ENCODE measurements at regions not wholly inside any gene's neighbourhood (a gene's known extent, or its start where the extent isn't known, plus 50 kb on each side); places are given as distances from the start of the nearest gene placed in this dataset.
"Not testable (repeated sequence)": the region's sequence is repeated elsewhere in the genome, so short reads cannot be mapped to it uniquely, and the experiment has no call there.

DNA sequence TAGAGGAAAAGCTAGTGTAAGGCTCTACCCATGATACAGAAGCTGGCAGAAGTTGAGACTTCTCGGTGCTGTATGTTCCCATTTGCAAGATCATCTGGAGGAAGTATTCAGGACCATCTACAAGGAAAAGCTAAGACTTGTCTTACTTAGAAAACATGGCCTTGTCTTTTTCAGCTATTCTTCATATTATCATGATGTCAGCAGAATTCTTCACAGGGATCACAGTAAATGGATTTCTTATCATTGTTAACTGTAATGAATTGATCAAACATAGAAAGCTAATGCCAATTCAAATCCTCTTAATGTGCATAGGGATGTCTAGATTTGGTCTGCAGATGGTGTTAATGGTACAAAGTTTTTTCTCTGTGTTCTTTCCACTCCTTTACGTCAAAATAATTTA, 79.6 kb upstream of the SCIN start:
- DNase-seq (ENCODE audit: low read depth), result no peak
- H3K4me3 ChIP-seq (ENCODE audit: low read depth, low read length), result no peak overlapping the region
- TF ChIP-seq, protein P1, sequence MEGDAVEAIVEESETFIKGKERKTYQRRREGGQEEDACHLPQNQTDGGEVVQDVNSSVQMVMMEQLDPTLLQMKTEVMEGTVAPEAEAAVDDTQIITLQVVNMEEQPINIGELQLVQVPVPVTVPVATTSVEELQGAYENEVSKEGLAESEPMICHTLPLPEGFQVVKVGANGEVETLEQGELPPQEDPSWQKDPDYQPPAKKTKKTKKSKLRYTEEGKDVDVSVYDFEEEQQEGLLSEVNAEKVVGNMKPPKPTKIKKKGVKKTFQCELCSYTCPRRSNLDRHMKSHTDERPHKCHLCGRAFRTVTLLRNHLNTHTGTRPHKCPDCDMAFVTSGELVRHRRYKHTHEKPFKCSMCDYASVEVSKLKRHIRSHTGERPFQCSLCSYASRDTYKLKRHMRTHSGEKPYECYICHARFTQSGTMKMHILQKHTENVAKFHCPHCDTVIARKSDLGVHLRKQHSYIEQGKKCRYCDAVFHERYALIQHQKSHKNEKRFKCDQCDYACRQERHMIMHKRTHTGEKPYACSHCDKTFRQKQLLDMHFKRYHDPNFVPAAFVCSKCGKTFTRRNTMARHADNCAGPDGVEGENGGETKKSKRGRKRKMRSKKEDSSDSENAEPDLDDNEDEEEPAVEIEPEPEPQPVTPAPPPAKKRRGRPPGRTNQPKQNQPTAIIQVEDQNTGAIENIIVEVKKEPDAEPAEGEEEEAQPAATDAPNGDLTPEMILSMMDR (IDR thresholded peaks at IDR 0.05; ENCODE audit: insufficient read depth, low read length), result no peak

DNA sequence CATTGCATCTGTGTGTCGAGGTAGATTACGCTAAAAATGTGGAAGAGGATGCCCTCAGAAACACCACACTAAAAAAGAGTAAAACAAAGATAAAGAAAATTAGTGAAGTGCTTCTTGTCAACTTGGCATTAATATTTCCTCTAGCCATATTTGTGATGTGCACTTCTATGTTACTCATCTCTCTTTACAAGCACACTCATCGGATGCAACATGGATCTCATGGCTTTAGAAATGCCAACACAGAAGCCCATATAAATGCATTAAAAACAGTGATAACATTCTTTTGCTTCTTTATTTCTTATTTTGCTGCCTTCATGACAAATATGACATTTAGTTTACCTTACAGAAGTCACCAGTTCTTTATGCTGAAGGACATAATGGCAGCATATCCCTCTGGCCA, 79.0 kb upstream of the SCIN start:
- TF ChIP-seq, protein P1 (IDR thresholded peaks at IDR 0.05; ENCODE audit: insufficient read depth, low read length), result no peak
- DNase-seq (ENCODE audit: low read depth), result no peak
- H3K4me3 ChIP-seq (ENCODE audit: low read depth, low read length), result no peak overlapping the region

DNA sequence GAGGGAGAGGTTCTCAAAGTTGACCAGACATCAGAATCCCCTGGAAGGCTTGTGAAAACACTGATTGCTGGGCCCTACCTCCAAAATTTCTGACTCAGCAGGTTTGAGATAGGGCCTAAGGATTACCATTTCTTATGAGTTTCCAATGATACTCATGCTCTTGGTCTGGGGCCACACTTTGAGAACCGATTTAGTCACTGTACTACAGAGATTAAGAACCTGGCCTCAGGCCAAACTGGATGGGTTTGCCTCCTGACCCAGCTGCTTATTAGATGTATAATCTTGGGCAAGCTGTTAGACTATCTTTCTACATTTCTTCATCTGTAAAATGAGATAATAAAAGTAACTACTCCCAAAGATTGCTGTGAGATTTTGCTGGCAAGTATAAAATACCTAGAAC, 77.1 kb upstream of the SCIN start:
- TF ChIP-seq, protein P1 (IDR thresholded peaks at IDR 0.05; ENCODE audit: insufficient read depth, low read length), result no peak
- H3K4me3 ChIP-seq (ENCODE audit: low read depth, low read length), result no peak overlapping the region
- DNase-seq (ENCODE audit: low read depth), result peak; percentile 69

DNA sequence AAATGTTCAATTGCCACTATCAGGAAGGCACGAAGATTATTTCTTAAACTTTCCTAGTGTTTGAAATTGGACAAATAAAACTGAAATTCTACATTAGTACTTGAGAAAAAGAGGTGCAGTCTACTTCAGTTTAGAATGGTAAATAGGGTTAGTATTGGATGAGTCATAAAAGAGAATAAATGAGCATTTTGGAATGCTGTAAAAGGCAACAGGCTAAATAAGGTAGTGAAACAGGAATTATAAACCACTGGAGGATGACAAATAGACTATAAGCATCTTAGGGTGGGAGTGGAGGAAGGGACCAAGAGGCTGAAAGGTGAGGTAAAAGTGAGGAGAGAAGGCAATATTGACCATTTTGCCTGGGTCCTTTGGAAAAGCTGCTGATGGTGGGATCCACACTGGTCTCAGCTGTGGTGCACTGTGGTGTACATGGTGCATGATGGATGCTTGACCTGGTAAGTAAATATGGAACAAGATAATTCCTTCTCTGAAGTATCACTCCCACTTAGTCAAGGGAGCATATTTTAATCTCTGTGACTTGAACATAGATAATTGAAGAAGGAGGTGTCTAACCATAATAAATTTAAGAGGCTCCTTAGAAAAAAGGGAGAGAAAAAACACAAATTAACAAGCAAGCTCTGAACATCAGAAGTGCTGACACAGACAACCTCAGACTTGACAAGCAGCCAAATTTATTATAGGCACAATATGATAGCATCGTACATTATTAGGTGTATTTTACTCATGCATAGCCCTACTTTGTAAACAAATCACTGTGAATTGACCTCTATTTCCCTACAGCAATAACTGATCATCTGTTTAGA, 76.4 kb upstream of the SCIN start:
- no peak for DNase-seq (ENCODE audit: low read depth)
- no peak overlapping the region for H3K4me3 ChIP-seq (ENCODE audit: low read depth, low read length)
- TF ChIP-seq, protein P1 (IDR thresholded peaks at IDR 0.05; ENCODE audit: insufficient read depth, low read length), result no peak

DNA sequence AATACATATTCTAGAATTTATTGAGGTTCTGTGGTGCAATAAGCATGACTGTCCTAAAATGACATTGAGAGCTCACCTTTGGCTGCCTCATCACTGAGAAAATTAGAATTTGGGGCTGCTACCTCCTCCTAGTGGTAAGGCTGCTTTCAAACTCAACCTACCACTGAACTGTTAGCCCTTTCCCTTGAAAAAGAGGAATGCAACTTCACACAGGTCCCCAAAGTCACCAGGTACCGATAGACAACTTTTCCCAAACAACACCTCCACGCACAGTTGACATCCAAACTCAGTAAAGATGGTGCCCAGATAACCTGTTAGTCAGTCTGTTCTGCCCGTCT, 75.9 kb upstream of the SCIN start:
- no peak overlapping the region for H3K4me3 ChIP-seq (ENCODE audit: low read depth, low read length)
- no peak for DNase-seq (ENCODE audit: low read depth)
- TF ChIP-seq, protein P1 (IDR thresholded peaks at IDR 0.05; ENCODE audit: insufficient read depth, low read length), result no peak

DNA sequence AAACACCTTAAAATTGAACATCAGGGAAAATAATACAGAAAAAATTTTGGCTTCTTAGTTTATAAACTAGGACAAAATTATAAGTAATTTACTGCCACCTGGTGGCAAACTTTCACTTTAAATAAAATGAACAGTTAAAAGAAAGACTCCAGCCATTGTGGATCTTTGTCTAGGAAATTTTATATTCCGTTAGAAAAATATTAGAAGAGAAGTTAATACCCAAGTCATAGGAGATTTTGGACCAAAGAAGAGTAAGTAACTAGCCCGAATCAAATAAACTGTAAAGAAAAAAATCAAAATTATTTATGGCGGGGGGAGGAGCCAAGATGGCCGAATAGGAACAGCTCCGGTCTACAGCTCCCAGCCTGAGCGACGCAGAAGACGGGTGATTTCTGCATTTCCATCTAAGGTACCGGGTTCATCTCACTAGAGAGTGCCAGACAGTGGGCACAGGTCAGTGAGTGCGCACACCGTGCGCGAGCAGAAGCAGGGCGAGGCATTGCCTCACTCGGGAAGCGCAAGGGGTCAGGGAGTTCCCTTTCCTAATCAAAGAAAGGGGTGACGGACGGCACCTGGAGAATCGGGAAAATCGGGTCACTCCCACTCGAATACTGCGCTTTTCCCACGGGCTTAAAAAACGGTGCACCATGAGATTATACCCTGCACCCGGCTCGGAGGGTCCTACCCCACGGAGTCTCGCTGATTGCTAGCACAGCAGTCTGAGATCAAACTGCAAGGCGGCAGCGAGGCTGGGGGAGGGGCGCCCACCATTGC, 73.4 kb upstream of the SCIN start:
- peak; percentile 71 for DNase-seq (ENCODE audit: low read depth)
- H3K4me3 ChIP-seq (ENCODE audit: low read depth, low read length), result not testable (repeated sequence)
- TF ChIP-seq, protein P1 (IDR thresholded peaks at IDR 0.05; ENCODE audit: insufficient read depth, low read length), result peak; percentile 30

Data from fibroblast of the aortic adventitia (primary cell).